GM21786 (cell line): ENCODE measurements at regions not wholly inside any gene's neighbourhood (a gene's known extent, or its start where the extent isn't known, plus 50 kb on each side); places are given as distances from the start of the nearest gene placed in this dataset.

Experiments used
- ATAC-seq: cut with Tn5 transposase; IDR thresholded peaks from one replicate; pipeline ENCODE4 v1.9.1; 2021; ENCODE audit not compliant: unreplicated experiment

DNA sequence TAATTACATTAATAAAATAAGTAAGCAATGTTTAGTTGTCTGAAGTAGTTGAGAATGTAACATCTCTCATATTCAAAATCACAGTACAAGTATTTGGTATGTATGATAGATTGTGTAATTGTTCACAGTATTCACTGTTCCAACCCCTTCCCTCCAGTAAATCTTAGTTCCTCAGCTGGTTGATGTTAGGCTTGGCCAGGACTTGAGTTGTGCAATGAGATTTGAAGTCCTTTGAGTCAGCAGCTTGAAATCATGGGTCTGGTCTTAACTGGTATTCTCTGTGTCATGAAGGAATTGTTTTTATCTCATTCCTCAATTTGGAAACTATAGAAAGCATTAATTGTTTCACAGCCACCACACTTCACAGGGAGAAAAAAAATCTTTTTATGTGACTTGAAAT, 477.1 kb downstream of the FSCB start:
- ATAC-seq = no peak

DNA sequence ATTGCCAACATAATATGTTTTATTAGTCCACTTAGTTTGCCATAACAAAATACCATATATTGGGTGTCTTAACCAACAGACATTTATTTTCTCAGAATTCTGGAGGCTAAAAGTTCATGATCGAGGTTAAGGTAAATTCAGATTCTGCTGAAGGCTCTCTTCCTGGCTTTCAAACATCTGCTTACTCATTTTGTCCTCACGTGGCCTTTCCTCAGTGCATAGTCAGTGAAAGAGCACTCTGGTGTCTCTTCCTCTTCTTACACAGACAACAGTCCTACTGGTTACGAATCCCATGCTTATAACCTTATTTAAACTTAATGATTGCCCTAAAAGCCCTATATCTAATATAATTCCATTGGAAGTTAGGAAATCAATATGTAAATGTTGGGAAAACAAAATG, 479.7 kb downstream of the FSCB start:
- no peak for ATAC-seq

DNA sequence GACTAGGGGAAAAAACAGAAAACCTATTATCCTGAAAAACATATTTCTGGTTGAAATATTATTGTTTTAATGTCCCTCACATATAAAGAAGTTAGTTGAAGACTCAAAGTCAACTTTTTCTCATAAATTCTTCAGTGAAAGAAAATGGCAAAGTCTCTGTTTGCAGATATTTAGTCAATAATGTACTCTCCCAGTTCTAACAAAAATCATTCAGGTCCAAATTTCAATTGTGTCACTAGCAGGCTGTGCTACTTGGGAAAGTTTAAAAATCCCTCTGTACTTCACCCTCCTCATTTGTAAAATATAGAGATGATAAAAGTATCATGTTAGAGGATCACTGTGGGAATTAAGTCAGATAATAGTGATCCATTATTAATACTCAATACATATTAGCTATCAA, 496.5 kb downstream of the FSCB start:
- ATAC-seq = no peak

DNA sequence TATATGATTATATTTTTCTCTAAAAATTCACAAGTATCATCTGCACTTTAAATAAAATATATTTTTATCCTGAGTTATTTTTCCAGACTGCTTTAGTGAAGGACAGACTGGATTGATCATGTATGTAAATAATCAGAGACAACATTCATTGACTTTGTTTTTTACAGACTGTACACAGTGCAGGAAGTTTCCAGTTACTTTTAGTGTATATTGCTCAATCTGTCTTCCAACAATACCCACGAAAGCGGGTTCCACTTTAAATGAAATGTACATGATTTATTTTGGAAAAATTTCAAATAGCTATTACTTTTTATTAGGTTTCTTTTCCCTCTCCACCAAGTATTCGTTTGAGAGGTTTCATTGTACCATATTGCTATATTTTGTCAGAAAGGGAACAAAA, 497.0 kb downstream of the FSCB start:
- ATAC-seq = no peak

DNA sequence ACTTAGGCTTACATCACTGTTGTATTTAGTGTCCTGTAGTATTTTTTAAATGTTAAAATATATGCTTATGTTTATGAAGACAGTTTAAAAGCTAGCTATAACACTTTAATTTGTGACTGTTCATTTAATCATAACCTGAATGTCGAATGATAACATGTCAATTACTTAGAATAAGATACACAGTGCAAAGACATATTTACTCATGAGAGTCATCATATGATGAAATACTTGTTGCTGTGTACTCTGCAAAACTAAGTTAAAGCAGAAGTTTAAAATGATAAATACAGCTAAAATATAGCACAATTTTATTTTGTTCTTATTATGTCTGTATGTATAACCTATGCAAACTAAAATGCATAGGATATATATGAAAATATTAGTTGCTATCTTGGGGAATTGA, 497.4 kb downstream of the FSCB start:
- ATAC-seq = no peak

DNA sequence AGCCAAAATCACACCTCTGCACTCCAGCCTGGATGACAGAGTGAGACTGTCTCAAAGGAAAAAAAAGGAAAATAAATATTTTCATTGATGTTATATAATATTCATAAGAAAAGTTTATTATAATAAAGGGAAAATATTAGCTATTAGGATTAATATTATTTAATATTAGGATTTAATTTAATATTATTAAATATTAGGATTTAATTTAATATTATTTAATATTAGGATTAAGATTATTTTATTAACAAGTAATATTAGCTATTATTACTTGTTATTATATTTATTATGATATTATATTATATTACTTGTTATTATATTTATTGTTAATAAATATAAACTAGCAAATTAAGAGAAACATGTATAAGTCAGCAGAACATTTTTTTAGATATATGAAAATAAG, 518.1 kb downstream of the FSCB start:
- ATAC-seq = no peak

DNA sequence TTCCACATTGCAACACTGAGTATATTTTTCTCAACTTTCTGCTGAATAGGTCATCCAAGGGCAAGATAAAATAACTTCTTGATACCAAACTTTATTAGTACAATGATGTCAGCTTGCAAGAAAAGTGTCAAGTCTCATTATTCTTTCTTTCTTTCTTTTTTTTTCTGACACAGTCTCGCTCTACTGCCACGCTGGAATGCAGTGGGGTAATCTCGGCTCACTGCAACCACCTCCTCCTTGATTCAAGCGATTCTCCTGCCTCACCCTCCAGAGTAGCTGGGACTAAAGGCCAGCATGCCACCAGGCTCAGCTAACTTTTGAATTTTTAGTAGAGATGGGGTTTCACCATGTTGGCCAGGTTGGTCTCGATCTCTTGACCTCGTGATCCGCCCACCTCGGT, 523.4 kb downstream of the FSCB start:
- no peak for ATAC-seq

DNA sequence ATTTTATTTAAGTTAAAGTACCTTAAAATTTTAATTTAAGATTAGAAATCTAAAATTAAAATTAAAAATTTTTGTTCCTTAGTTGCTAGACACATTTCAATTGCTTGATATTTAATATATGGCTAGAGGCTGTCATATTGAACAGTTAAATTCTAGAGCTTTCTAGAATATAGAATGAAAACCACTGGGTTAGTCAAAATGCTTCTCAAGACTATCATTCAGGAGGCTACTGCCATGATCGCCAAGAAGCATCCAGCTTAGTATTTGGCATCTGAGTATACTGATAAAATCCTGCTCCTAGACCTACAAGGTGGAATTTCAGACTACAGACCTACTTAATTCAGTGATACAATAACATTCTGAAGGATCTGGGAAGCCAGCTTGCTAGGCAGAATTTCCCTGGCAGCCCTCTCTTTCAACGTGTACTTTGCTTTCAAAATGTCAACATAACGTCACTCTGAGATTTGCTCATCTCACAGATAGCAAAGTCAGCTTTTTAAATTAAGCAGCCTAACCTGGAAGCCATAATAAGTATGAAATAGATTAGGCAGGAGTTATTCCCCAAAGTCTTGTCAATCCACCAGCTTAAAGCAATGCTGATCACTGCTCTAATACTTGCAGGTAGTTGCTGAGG, 525.8 kb downstream of the FSCB start:
- no peak for ATAC-seq

DNA sequence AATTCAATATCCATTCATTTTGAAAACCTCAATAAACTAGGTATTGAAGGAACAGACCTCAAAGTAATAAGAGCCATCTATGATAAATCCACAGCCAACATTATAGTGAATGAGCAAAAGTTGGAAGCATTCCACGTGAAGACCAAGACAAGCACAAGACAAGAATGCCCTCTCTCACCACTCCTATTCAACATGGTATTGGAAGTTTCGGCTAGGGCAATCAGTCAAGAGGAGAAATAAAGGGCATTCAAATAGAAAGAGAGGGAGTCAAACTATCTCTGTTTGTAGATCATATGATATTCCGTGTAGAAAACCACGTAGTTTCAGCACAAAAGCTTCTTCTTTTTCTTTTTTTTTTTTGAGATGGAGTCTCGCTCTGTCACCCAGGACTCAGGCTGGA, 550.3 kb downstream of the FSCB start:
- ATAC-seq = no peak

DNA sequence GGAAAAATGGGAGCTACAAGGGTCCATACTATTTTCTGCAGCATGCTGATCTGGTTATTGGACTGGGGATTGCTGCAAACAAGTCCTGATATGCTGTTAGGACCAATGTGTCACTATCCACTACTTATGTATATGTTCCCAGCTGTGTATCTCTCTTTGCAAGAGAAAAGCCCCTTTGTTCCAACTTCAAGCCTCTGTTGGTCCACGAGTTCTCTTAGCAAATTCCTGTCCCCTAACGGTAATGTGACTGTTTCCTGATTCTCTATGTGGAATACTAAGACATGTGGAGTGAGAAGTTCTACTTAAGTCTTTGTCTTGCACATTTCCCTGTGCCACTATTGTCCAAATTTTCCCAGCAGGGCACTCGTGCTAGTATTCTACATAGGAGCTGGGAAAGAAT, 557.7 kb downstream of the FSCB start:
- ATAC-seq = no peak

DNA sequence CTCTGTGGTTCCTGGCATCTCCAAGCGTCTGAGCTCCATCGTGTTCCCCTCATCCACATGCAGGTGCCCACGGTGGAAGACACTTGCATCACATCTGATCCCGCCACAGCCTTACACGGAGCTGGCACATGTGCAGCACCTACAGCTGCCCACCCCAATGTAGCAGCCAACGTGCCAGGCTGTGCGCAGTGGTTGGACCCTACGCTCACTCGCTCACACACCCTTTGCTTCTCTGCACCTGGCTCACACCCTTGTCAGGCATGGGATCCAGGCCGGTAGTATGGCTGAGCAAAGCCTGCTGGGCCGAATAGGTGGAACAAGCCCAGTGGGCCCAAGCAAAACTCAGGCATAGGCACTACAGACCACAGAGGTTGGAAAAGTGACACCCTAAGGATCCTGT, 567.2 kb downstream of the FSCB start:
- no peak for ATAC-seq

DNA sequence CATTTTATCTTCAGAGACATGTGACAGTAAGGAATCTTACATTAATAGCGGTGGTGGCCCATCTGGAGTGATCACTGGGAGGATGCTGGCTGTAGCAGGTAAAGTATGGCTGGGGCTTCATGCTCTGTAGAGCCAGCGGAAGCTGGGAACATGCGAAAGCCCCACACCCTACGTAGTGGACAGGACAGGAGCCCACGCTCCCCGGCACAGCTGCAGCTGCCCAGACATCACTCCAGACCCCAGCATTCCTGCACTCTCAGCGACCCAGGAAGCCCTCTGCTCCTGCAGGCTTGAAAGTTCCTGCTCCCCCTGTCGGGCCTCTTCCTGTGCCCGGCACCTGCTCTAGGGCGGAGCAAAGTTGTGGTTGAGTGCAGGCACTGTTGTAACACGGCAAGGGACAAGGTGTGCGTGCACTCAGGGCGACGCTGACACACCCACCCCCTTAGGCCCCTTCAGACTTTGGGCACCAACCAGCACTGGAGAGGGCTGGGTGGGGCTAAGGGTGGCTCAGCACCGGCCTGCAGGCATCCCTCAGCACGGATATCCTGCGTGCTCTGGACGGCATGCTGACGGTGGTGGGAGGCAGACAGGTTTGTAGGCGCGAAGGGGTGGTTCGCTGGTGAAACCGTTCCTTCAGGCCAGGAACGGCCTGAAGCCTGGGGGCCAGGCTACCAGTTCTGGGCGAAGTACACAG, 568.3 kb downstream of the FSCB start:
- no peak for ATAC-seq

DNA sequence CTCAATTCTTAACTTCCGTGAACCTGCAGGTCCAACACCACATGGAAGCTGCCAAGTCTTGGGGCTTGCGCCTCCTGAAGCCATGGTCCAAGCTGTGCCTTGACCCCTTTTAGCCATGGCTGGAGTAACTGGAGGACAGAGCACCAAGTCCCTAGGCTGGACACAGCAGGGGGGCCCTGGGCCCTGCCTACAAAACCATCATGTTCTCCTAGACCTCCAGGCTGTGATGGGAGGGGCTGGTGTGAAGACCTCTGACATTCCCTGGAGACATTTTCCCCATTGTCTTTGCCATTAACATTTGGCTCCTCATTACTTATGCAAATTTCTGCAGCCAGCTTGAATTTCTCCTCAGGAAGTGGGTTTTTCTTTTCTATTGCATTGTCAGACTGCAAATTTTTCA, 570.1 kb downstream of the FSCB start:
- ATAC-seq = no peak

DNA sequence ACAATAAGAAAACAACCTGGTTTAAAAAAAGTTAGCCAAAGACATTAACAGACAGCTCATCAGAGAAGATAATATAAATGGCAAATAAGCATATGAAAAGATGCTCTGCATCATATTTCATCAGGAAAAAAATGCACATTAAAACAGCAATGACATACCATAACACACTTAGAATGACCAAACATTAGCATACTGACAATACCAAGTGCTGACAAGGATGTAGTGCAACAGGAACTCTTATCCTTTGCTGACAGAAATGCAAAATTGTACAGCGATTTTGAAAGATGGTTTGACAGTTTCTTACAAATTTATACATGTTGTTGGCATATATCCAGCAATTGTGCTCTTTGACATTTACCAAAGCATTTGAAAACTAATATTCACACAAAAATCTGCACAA, 573.0 kb downstream of the FSCB start:
- no peak for ATAC-seq

DNA sequence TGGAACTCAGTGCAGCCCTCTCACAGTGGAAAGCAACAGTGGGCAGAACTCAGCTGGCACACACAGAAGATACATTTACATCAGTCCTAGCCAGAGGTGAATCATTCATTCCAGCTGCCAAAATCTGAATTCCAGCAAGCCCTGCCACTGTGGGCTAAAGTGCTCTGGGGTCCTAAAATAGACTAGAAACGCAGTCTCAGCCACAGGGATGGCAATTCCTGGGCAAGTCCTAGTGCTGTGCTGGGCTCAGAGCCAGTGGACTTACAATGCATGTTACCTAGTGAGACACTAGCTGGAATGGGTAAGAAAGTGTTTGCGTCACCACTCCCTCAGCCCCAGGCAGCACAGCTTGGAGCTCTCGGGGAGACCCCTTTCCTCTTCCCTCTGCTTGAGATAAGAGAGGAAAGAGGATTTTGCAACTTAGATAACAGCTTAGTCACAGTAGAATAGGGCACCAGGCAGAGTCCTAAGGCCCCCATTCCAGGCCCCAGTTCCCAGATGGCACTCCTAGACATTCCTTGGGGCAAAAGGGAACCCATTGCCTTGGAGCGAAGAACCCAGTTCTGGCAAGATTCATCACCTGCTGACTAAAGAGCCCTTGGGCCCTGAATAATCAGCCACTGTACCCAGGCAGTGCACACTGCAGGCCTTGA, 592.9 kb downstream of the FSCB start:
- no peak for ATAC-seq

DNA sequence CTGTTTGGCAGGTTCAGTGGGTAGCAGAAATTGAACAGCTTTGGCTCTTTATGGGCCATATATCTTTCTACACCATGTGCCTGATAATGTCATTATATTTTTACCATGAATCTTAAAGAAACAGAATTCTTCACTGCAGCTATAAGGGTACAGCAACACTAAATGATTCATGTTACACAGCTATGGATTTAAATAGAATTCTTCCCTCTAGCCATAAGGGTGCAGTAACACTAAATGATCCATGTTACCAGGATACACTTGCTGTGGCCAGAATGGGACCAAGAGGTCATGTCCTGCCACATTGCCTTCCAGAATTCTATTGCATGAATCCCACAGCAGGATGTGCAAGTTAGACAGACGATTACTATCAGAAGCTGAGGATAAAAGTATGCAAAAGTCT, 603.9 kb downstream of the FSCB start:
- ATAC-seq = no peak

DNA sequence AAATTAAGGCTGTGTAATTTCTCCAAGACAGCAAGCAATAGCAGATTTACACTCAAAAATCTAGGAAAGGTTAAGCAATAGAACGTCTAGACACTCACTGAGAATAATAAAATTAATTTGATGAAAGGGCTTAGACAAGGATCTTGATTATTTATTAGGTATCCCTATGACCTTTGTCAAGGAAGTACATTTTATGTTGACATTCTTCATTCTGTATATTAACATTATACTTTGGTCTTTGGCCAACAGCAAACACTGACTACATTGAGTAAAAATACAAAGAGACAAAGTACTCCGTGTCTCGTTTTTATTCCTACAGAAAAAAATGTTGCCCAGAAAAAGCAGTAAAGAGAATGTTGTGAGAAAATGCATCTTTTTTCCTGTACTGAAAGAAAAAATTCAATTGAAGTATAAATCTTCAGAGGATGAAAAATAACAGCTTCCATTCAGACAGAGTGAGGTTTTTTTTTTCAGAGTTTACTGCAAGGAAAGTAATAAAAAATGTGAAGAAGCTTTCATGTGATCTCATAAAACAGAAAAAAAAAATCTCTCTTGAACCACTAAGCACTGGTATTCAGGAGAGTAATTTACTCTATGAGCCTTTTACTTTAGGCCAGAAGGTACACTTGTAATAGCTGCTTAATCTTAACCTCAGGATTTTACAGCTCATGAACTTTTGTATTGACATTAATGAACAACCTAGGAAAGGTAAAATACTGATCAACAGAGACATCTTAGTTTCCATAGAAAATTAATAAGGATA, 605.0 kb downstream of the FSCB start:
- no peak for ATAC-seq

DNA sequence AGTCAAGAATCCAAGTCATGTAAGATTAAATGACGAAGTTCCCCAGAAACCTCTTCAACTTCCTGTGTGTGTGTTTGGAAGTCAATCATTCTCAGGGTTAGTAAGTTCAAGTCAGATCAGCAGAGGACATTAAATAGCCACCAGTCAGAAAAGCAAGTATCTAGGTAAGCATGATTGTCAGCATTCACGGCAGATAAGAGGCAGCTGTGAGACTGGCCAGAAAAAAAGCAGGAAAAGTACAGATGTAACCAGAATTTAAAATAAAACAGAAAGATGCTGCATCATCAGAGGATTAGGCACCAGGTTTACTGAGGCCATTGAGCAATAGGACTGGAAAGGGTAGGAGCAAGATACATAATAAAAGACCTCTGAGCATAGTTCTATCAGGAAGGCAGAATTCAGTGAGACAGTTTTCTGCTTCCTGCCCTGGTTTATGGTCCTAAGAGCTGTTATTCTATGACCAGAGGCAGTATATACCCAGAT, 606.9 kb downstream of the FSCB start:
- no peak for ATAC-seq

DNA sequence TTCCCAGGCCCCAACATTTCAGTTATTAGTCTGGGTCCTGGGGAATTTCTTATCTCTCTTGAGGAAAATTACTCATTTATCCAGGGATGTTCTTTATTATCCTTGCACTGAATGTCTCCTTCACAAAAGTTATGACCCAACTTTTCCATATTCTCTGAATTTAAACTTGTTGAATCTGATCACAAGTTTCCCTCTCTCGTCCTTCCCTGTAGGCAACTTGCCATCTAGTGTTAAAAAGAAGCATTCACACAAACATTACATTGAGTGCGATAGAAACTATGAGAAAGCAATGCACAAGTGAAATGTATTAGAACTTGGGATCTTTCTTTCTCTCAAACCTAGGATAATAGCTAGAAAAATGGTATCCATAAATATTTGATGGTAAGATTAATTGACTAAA, 608.4 kb downstream of the FSCB start:
- no peak for ATAC-seq

DNA sequence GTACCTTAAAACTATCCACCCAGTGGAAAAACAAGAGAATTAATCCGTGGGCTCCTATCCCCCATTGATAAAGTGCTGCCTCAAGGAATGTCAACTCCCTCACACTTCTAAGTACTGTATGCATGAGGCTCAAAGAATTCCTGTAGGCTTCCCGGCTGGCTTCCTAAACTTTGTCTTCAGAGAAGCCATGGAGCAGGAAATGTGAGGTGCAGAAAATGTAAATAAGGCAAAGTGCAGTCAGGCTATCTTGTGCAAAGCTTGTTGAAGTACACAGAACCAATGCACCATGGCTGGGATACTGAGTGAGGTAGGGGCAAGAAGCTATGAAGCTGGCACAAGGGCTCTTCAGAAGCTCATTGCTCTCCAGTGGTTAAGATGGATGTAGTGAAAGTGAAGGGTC, 611.0 kb downstream of the FSCB start:
- ATAC-seq = no peak

DNA sequence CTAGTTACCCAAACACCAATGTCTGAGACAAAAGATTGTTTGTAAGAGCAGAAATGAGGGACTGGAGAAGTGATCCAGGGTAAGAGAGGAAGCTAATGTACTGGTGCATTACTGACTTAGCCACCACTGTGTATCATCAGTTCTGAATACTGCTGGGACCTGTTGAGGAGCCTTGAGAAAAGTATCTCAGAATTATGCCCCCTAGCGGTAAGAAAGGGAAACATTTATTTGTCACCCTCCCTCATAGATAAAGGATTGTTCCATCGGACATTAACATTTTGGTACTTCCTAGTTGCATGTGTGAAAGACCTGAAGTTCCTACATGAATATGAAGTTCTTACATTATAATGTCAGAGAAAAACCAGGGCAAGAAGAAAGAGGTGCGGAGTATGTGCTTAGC, 612.5 kb downstream of the FSCB start:
- ATAC-seq = no peak

DNA sequence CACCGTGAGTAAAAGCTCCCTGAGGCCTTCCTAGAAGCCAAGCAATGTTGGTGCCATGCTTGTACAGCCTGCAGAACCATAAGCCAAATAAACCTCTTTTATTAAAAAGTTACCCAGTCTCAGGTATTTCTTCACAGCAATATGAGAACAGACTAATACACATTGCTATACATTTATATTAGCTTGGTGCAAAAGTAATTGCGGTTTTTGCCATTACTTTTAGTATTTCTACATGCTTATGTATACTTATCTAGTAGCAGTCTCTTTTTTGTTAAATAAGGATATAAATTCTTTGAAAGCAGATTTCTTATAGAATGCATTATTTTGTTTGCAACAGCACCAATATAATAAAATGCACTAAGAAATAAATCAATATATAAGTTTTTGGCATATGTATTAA, 619.6 kb downstream of the FSCB start:
- ATAC-seq = no peak
